GM18519 (cell line): ENCODE measurements at regions not wholly inside any gene's neighbourhood (a gene's known extent, or its start where the extent isn't known, plus 50 kb on each side); places are given as distances from the start of the nearest gene placed in this dataset.
"Not testable (repeated sequence)": the region's sequence is repeated elsewhere in the genome, so short reads cannot be mapped to it uniquely, and the experiment has no call there.

Experiments
- ATAC-seq: cut with Tn5 transposase; IDR thresholded peaks from one replicate; pipeline ENCODE4 v1.9.1; 2021; ENCODE audit warnings: mild to moderate bottlenecking, moderate library complexity; ENCODE audit not compliant: unreplicated experiment, low FRiP score

DNA sequence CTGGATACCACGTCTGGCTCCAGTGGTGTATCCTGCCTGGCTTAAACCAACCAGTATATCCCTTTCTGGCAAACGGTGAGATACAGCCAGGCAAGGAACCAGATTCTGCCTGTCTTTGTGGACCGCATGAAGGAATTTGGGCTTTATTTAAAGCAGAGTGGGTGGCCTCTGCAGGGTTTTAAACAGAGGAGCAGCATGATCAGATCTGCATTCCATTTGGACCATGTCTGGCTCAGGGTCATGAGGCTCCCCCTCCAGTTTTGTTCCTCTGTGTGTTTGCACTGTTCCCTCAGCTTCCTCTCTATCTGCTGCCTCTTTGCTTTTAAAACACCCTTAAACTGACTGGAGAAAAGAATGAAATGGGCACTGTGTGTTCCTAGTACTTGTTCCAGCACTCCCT, 195.0 kb downstream of the GIPC2 start:
- ATAC-seq, result no peak

DNA sequence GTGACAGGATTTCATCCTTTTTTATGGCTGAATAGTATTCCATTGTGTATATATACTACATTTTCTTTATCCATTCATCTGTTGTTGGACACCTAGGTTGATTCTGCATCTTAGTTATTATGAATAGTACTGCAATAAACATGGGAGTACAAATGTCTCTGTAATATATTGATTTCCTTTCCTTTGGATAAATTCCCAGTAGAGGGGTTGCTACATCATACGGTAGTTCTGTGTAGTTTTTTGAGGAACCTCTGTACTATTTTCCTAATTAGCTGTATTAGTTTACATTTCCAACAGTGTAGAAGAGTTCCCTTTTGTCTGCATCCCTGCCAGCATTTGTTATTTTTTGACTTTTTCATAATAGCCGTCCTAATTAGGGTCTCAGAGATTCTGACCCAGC, 201.3 kb downstream of the GIPC2 start:
- ATAC-seq, result no peak

DNA sequence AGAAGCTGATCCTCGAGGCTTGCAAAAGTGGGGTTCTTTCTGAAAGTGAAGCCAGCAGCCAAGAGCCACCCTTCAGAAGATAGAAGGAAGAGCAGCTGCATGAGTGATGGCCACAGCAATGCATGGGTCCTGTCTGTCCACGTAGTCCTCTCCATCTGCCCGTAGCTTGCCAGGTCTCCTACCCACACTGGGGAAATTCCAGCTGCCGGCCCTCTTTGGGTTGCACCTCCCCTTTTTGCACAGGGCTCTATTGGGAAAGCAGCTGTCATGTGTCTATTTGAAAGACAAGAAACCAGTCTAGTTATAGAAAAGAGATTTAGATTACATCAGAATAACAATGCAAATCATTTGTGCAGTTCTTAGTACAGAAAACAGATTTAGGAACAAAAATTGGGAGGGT, 204.4 kb downstream of the GIPC2 start:
- ATAC-seq, result no peak

DNA sequence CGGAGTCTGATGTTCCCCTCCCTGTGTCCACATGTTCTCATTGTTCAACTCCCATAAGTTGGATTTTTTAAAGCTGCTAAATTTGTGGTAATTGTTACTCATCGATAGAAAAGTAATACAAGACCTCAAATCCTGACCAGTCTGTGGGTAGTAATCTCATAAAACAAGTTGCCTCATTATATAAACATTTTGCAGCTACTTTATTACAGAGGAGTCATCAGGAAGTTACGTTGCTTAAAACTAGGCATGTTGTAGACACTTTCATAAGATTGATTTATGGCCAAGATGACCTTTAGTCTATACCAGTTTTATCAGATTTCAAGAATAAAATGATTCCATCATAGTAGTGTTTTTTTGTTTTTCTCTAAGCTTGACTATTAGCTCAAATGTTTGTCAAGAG, 208.8 kb downstream of the GIPC2 start:
- no peak for ATAC-seq

DNA sequence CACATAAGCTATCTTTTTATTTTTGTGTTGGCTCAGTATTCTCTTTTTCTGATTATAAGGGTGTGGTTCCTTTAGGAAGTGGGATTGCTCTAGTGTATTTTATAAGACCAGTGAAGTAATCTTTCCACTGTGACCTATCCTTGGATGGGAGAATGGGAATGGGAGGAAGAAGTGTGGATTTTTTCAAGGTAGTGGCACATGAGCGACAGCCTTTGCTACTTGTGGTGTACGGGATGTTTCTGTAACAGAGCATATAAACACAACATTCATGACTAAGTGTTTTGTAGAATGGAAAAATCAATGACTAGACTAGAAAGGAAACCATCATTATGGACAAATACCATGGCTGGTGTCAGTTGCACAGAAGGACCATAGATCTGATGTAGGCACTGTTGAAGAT, 209.6 kb downstream of the GIPC2 start:
- no peak for ATAC-seq

DNA sequence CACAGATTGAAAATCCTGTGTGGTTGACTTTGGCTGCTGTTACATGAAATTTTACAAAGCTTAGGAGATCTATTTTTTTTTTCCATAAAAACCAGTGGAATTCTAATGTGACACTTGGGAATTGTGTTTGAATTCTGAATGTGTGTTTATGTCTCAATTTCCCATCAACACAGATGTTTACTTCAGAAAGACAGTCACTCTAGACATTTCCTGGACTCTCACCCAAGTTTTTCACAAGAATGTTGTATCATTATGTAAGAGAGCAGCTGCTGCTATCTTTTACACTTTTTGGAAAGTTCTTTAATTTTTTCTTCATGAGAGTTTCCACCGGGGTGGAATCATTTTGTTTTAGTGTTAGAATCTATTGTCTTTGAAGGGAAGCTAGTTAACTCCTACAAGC, 210.1 kb downstream of the GIPC2 start:
- no peak for ATAC-seq

DNA sequence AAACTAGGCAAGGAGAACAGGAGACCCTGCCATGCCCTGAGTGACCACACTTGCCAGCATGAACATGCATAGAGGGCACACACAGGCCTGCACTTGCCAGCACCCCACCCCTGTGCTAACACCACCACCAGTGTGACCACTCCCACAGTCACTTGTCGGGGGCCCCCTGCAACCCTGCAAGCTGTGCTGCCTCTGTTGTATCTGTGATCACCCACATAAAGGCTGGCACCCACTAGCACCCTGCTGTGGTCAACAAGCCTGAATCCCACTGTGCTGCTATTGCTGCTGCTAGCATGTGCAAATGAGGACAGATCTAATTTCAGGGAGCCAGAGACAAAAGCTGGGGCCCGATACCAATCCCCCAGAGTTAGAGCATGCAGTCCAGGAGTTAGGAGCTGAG, 217.7 kb downstream of the GIPC2 start:
- no peak for ATAC-seq

DNA sequence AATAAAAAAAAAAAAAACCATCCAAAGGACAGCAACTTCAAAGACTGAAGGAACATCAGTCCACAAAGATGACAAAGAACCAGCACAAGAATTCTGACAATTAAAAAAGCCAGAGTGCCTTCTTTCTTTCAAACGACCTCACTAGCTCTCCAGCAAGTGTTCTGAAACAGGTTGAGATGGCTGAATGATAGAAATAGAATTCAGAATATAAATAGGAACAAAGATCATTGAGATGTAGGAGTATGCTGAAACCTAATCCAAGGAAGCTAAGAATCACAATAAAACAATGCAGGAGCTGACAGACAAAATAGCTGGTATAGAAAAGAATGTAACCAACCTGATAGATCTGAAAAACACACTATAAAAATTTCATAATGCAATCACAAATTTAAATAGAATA, 218.2 kb downstream of the GIPC2 start:
- ATAC-seq, result no peak

DNA sequence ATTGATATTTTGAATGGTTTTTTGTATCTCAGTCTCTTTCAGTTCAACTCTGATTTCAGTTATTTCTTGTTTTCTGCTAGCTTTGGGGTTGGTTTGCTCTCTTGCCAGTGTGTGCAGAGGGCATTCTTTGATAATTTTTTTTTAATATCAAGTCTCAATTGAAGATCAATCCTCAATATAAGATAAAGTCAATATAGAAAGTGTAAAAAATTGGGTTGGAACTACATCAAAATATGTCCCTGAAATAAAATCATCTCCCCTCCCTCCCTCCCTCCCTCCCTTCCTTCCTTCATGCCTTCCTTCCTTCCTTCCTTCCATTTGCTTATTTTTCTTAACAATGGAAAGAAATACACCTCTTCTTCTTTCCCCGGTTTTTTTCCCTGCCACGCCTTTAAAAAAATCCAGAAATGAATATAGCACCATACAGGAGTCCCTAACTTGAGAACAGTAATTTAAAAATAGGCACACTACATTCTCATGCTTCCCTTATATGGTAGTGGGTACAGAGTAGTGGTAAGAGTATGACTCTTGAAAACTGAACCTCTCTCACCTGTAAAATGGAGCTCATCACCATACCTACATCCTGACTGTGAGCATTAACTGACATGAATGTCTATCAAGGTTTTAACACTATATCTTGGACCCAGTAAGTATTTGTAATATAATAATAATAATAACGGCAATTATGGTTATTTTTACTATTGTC, 221.9 kb downstream of the GIPC2 start:
- peak; percentile 62 for ATAC-seq

DNA sequence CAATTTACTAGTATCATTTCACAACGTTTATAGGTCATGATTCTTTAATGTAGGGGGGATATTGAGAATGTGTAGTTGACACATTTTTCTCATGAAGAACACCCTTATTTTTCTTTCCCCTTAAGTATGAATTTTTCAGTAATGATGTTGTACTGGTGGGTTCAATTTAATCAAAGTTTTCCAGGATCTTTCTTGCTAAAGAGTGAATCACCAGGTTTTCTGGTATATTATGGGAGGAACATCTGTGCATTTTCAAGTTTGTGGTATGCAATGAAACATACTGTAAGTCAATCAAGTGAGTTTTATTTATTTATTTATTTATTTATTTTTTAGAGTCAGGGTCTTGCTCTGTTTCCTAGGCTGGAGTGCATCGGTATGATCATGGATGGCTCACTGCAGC, 221.2 kb upstream of the PTGFR start:
- no peak for ATAC-seq

DNA sequence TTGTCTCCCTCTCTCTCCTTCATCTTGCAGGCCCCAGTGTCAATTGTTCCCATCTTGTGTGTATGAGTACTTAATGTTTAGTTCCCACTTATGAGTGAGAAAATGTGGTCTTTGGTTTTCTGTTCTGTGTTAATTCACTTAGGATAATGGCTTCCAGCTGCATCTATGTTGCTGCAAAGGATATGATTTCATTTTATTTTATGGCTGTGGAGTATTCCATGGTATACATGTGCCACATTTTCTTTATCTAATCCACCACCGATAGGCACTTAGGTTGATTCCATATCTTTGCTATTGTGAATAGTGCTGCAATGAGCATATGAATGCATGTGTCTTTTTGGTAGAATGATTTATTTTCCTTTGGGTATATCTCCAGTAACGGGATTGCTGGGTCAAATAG, 219.4 kb upstream of the PTGFR start:
- not testable (repeated sequence) for ATAC-seq

DNA sequence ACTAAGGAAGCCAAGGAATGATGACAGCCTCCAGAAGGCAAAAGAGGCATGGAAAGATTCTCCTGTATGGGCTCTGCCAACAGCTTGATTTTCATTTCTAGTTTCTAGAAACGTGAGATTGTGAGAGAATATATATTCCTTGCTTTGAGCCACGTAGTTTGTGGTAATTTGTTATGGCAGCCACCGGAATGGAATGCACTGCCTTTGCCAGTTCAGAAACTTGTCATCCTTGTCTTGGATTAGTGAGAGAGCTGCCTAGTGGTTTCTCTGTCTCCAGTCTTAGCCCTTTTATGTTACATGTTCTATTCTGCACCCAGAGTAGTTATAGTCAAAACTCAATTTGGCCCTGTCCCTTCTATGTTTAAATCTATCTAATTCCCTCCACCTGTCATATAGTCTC, 216.0 kb upstream of the PTGFR start:
- no peak for ATAC-seq

DNA sequence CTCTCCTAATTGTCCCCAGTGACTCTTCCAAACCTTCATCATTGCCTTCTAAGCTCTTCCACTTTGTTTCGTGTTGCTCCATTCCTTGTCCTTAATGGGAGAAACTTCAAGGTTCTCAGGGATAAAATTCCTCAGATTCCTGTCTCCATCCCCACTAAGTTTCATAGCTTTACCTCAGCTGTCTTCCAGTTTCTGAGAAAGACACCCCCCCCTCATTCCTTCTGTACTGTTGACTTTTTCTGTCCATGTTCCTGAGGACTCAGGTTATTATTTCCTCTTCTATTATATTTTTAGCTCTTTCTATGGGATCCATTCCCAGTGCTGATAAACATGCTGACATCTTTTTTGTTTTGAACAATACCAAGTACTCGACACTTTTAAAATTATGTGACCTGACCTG, 215.3 kb upstream of the PTGFR start:
- ATAC-seq, result no peak

DNA sequence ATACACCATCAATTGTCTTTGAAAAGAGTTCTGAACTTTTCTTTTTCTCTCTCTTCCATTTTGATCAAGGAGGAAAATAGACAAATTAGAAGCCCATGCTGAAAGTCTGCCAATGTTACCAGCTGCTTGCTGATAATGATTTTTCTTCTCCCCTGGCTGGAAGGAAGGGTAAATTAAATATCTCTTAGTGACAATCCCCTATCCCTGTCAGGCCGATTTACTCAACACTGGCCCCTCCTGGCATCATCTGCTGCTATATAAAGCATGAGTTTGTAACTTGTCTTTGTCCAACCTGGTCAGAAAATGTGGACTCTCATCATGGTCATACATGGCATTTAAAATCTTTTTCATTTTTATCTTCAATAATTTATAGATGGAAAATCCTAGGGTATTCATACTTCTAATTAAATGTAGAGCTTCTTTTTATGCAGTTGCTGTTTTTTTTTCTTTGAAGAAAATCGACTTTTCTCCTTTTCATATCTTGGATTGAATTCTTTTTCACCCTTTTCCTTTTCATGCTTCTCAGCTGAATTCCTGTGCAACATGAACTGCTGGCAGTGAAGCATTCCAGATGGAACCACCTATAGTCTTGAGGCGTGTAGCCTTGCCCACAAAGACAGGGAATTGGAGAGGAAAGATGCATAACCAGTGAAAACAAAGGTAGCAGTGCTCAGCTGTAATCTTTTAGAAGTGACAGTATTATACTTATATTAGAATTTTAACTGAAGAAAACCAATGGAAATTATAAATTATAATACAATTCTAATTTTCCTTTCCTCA, 214.7 kb upstream of the PTGFR start:
- no peak for ATAC-seq

DNA sequence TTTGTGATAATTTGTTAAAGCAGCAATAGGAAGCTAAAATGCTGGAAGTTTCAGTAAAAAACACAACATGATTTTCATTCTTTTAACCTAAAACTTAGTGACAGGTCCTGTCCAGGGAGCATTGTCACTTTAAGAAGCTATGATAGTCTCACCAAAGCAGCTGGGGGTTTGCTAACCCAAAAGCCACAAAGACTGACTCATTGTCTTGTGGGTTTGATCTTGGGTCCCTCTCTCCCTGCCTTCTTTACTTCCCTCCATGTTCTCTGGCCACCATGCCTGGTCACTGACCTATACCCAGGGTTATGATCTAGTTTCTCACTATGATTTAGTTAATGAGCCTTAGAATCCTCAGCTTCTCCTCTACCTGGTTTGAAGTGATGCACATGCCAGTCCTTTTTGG, 213.5 kb upstream of the PTGFR start:
- ATAC-seq, result peak; percentile 54

DNA sequence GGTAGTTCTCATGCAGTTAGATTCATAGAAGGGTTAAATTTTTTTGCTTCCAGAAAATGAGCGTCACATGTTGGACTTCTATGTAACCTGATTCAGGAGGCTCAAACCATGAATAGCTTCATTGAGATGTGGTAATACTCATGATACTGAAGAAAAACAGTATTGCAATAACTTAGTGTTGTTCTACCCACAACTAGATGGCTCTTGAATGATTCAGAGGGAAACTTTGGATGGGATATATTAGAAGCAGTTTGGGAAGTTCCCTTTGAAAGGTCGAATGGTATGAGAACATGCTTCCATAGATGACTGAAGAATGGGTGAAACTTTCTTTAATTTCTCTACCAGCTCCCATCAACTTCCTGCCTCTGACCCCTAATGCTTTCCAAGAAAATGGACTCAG, 211.7 kb upstream of the PTGFR start:
- ATAC-seq, result no peak

DNA sequence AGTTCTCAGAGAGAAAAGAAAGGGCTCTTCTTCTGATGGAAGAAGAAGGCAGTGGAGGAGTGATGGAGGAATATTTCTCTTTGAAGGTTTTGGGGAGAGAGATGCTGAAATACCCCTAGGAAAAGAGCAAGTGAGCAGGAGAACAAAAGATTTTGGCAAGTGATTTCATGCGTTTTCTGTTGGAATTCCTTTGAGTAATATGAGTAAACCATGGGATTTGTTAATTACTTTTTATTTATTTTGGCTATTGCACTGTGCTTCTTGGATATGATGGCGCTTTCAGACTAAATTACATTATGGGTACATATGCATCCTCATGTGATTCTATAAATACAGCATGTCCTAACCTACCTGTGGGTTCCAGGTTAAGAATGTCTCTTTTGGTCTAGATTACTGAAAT, 210.1 kb upstream of the PTGFR start:
- no peak for ATAC-seq

DNA sequence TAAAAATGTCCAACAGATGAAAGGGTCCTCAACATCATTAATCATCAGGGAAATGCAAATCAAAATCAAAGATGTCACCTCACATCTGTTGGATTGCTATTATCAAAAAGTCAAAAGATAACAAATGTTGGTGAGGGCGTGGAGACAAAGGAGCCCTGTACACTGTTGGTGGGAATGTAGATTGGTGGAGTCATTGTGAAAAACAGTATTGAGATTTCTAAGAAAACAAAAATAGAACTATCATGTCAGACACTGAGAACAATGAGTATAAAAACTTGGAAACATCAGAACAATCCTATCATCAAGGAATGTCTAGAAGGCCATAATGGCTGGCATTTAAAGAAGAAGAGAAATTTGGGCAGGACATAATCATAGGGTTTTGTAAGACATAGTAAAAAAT, 209.2 kb upstream of the PTGFR start:
- ATAC-seq, result no peak

DNA sequence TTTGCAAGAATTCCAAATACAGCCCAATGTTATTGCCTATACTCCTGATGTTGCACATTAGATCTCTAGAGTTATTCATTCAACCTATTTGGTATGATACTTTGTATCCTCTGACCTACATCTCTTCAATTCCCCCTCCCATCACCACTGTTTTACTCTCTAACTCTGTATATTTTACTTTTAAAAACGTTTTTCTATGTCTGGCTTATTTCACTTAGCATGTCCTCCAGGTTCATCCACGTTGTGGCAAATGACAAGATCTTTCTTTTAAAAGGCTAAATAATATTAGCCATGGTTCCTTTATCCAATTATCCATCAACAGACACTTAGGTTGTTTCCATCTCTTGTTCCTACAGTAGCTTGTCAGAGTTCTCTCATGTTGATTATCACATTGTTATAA, 207.1 kb upstream of the PTGFR start:
- no peak for ATAC-seq

DNA sequence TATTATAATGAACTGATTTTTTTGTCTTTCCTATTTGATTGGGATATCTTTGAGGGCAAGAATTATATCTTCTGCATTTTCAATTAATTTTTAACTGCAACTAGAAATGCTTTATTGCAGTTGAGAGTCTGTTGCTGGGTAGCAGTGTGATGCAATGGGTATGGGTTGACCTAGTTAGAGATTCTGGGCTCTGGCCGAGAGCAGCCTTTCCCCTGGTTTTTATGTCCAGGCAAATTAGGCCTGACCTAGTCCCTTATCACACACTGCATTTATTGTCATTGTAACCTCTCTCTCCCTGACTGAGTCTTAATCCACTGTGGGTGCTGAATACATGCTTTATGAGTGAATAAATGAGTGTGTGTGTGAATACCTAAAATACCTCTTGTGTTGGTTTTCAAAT, 206.4 kb upstream of the PTGFR start:
- no peak for ATAC-seq

DNA sequence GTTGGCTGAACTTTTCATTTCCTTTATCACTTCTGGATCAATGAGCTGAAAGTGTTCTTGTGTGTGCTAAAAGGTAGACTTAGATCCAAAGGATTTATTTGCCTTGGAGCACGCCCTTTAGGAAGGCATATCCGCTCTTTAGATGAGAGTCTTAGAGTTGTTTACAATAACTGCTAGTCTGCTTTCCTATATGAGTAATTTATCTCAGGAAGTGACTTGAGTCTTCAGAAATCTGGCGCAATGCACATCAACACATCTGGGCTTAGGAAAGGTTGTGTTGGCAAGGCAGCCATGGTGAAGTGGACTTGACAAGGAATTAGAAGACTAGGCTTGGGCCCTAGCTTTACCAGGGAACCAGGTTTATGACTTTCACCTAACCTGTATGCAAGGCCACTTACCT, 204.1 kb upstream of the PTGFR start:
- ATAC-seq, result no peak

DNA sequence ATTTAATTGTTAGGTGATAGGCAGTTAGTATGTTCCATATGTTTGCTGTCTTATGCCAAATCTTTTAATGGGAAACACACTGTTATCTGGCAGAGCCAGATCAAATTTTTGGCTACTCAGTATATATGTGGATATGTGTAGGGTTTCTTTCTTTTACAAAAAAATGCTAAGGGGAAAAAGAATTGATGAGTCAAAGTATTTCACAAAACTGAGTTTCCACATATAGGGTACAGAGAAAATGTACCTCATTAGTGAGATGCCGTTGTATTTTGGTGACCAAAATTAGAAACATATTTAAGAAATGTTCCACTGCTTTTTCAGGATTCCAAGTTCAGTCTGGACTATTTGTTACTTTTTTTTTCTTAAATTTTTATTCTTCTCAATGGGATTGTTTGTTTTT, 201.2 kb upstream of the PTGFR start:
- no peak for ATAC-seq
